GM18861 (cell line): ENCODE measurements at regions not wholly inside any gene's neighbourhood (a gene's known extent, or its start where the extent isn't known, plus 50 kb on each side); places are given as distances from the start of the nearest gene placed in this dataset.

Source experiments
- ATAC-seq: cut with Tn5 transposase; IDR thresholded peaks from one replicate; pipeline ENCODE4 v1.9.1; 2021; ENCODE audit not compliant: unreplicated experiment

DNA sequence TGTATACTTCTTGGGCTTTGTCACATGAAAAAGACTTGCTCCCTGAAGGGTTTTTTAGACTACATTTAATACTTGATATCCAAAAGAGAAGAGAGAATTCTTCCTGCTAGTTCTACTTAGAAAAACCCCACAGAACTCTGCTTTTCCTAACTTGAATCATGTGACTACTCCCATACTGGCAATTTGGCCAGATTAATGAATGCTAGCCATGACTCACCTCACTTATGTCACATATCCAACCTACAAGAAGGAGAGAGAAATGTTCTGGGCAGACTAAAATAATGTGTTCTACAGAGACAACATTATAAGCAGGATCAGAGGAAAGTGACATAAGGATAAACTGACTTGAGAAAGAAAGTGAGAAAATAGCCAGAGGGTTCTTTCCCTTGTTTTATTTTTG, 249.3 kb upstream of the GULP1 start:
- ATAC-seq, result no peak

DNA sequence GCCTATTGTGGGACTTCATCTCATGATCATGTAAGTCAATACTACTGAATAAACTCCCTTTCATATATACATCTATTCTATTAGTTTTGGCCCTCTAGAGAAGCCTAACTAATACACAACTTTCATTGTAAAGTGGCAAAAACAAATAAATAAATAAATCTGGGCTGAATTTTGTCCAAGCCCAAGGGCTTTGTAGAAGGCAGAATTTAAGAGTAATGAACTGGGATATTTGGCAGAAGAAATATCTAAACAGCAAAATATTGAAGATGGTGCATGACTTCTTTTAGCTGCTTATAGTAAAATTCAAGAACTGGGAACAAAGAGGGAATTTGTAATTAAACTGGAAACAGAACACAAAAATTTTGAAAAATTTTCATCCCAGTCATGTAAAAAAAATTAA, 246.7 kb upstream of the GULP1 start:
- no peak for ATAC-seq

- ATAC-seq, result no peak
These were observed 245.2 kb upstream of the GULP1 start for GRCh38 chr2:188046437-188046836.

DNA sequence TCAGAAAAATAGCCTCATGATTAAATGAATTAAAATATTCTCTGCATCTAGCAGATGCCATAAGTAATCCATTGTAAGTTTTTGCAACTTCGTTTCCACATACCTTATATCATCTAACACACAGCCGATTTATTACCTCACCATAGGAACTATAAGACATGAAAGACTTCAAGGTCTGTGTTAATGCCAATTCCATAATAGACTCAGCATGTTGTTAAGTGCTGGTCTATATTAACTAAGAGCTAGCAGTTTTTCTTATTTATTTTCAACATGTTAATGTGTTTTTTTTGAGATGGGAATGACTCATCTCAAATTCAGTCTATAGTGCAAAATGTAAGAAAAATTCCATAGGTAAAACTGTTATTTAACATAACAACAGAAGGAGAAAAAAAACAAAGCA, 243.9 kb upstream of the GULP1 start:
- no peak for ATAC-seq

GRCh38 chr2:188050726-188051125, 240.9 kb upstream of the GULP1 start:
- ATAC-seq, result no peak

GRCh38 chr2:188051706-188052105, 240.0 kb upstream of the GULP1 start:
- no peak for ATAC-seq

GRCh38 chr2:188065386-188065785, 226.3 kb upstream of the GULP1 start:
- ATAC-seq, result no peak

DNA sequence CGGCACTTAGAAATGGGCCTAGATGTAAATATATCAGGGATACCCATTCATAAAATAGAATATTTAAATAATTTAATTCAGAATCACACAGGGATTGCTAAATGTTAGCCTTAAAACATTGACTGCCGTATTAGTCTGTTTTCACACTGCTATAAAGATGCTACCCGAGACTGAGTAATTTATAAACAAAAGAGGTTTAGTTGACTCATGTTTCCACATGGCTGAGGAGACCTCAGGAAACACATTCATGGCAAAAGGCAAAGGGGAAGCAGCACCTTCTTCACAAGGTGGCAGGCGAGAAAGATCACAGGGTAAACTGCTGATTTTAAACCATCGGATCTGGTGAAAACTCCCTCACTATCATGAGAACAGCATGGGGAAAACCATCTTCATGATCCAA, 223.6 kb upstream of the GULP1 start:
- ATAC-seq, result no peak

DNA sequence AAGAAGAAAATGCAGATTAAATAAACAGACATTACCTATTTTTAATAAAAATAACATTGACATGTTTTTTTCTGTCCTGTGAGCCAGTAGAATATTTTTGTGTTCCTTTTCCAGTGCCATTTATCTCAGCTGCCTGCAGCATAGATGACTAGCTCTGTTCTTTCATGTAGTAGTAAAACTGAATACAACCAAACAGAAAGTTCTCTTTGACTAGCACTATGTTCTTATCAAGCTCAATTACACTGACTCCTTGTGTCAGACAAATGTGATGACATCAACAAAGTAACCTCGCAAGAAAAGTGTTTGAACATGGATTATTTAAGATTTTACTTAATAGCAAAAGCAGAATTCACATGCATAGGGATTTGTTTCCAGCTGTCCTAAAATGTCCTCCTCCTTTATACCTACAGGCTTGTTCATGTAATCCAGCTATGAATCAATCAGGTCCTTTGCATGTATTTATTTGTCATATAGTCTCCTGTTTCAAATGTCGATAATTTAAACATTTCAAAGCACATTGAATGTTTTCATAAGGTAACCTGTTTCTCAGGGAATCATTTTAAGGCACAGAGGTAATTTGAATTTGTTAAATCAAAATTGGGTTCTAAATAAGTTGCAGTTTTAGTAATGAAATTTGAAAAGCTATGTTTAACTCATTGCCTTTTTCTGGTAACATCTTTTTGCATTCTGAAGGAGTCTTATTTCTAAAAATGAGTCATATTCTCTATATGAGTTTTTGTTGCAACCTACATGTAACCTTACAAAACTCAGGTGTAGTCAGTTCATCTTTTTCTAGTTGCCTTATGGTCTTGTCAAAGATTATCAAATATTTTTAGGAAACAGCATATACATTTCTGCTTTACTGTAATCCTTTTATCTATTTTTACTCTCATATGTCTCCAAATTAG, 215.3 kb upstream of the GULP1 start:
- ATAC-seq, result peak; percentile 58

DNA sequence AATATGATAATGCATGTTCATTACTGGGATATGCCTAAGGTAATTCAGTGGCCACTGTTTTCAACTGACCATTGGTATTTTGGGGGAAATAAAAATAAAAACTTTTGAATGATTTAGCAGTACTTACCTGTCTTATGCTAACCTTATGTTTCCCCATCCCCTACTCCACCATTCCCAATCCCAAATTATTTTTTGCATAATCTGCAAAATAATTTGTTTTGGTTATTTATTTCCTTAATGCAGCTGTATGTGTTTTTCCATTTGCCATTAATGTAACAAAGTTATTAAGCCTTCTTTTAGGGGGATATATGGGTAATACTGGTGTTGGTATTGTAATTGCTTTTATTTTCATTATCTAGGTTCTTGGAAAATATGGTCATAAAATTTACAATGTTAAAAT, 213.9 kb upstream of the GULP1 start:
- ATAC-seq, result no peak

DNA sequence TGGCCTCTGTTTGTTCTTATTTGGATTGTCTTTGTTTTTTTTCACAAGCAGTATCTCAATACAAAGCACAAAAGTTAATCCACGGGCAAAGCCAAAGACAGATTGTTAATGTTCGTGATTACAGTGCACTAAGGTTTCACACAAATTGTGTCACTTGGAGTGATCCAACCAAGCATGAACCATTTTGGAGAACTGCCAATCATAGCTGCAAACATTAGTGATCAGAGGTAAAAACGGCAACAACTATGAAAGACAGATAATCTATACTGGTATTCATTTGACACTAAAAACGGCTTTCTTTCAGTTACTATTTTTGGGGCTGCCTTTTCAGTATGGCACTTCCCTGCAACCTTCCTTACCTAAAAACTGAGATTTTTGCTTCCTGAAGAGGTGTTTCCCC, 213.1 kb upstream of the GULP1 start:
- no peak for ATAC-seq

DNA sequence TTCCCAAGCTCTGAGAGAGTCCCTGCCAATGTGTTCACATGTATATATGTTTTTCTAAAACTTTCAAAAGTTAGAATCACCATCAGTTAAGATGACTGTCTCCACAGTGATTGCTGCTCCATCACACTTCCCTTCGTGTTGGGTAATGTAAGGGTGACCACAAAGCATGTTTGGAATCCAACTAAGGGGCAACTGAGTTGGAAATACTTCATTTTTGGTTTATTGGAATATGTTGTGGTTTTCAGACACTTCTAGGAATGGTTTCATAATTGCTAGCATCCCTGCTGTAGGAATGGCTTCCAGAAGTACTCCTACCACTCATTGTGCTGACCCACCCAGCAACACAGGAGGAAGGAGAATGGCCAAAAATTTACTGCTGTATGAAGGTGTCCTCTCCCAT, 212.5 kb upstream of the GULP1 start:
- no peak for ATAC-seq

DNA sequence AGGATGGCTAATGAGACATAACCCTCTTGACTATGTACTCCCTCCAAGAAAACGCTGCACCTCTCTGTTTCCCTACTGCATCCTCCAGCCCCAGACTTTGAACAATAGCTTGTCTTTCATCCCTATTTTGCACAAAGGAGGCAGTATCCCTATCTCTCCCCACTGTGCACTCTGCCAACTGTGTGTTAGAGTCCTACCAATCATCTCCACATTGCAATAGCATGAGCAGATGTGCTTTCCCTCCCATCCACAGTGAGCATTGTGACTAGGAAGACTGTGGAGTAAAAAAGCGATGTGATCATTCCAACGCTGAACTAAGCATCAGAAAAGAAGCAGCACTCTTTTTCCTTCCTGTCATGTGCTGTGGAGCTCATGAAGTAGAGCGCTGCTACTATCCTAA, 206.3 kb upstream of the GULP1 start:
- ATAC-seq, result no peak

DNA sequence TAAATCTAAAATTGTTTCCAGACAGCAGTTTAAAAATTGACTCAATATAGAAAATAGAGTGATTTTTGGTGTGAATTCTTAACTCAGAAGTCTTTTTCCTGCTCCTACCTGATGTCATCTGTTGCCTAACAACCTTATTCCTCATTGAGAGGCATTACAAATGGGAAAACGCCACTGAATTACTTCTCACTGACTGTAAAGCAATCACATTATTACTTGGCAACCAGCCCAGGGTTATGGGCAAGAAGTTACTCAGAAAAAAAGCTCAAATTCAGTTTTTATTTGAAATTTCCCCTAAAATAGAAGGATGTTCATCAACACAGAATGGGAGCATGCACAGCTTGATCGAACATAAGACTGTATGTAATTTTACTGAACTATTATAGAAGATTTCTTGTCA, 201.8 kb upstream of the GULP1 start:
- ATAC-seq, result no peak

GRCh38 chr2:188091220-188091619, 200.5 kb upstream of the GULP1 start:
- no peak for ATAC-seq

DNA sequence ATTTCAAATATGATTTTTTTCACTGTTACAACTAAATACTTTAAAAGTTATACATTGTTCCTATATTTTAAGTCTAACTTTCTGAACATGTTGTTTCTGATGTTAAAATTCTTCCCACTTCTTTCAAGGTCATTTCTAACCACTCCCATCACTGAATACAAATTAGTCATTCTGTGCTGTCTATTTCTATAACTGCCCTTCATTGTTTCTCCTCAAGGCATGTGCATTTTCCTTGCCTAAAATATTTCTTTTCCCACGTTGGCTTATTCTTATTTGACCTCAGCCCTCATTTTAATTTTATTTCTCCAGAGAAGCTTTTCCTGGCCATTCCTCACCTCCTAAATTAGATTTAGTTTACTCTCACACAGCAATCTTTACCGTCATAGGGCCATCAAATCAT, 198.9 kb upstream of the GULP1 start:
- ATAC-seq, result no peak

GRCh38 chr2:188096910-188097309, 194.8 kb upstream of the GULP1 start:
- ATAC-seq, result no peak

DNA sequence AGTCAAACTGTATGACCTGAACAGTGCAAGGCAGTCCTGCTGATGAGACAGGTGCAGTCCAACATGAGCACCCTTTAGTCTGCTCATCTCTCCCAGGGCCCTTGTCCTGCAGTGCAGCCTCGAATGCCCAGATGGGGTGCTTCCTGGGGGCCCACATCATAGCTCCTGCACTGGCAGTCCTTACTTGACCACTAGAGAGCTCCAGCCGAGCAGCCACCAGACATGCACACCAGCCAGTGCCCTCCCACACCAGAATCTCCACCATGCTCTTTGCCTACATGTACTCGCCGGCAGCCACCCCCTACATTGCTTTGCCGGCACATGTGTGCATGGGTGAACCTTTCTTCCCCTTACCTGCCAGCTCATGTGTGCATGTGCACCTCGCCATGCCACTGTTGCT, 188.8 kb upstream of the GULP1 start:
- no peak for ATAC-seq

DNA sequence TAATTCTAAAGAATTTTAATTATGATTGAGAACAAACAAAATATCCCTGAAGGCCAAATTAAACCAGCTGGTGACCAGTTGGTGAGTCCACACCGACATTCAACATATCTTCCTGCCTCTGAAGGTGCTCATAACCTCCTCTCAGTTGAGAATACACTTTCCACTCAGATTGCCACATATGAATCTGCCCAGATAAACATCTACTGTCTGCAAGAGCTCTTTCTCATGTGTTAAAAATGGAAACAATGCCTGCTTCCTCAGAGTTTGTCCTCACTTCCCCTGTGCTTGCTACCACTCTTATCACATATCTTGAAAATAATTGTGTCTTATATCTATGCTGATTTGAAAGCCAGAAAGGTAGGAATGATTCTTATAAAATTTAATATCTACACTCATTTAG, 177.7 kb upstream of the GULP1 start:
- no peak for ATAC-seq

DNA sequence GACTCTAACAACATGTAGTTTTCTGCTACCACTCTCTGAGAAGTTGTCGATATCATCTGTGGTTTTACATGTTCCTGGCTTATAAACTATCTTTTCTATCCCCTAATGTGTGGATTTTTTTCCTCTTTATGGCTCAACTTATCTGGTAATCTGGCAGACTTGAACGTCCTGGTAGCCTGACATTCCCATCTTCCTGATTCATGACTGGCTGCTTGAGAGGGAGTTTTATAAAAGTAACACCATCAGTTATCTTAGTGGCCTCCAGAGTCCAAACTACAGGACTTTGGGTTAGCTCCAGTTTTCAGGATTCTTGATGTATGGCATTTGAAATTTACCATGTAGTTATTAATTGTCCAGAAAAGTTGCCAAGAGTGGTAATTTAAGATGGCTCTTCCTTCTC, 174.0 kb upstream of the GULP1 start:
- no peak for ATAC-seq

GRCh38 chr2:188118431-188118830, 173.2 kb upstream of the GULP1 start:
- ATAC-seq, result no peak

- ATAC-seq, result no peak
These were observed 172.4 kb upstream of the GULP1 start for GRCh38 chr2:188119112-188119838.
